Hepatocyte (in vitro differentiated cells): ENCODE measurements at regions not wholly inside any gene's neighbourhood (a gene's known extent, or its start where the extent isn't known, plus 50 kb on each side); places are given as distances from the start of the nearest gene placed in this dataset.

Experiments used
- CTCF ChIP-seq: fragments of 200-600 bp; sonication (generic); IDR thresholded peaks from 2 replicates; pipeline ENCODE4 v1.5.1; 2016; ENCODE audit warnings: antibody characterized with exemption, mild to moderate bottlenecking; ENCODE audit not compliant: poor library complexity
- EZH2 ChIP-seq: fragments of 200-600 bp; sonication (generic); IDR thresholded peaks from 2 replicates; pipeline ENCODE4 v1.6.1; 2016; ENCODE audit warnings: antibody characterized with exemption, mild to moderate bottlenecking, borderline replicate concordance
- EZH2phosphoT487 ChIP-seq: fragments of 200-600 bp; sonication (generic); IDR thresholded peaks from one replicate; pipeline ENCODE4 v1.6.1; 2018; ENCODE audit warnings: antibody characterized with exemption, mild to moderate bottlenecking, low read depth, moderate library complexity; ENCODE audit not compliant: unreplicated experiment, severe bottlenecking

GRCh38 chr22:49142891-49143290 lies 684.8 kb downstream of the BRD1 start:
- TF ChIP-seq CTCF (no peak), EZH2 (no peak), EZH2phosphoT487 (no peak)
